ENCODE measurements at regions not wholly inside any gene's neighbourhood (a gene's known extent, or its start where the extent isn't known, plus 50 kb on each side); places are given as distances from the start of the nearest gene placed in this dataset.
"Not testable (repeated sequence)": the region's sequence is repeated elsewhere in the genome, so short reads cannot be mapped to it uniquely, and the experiment has no call there.

DNA sequence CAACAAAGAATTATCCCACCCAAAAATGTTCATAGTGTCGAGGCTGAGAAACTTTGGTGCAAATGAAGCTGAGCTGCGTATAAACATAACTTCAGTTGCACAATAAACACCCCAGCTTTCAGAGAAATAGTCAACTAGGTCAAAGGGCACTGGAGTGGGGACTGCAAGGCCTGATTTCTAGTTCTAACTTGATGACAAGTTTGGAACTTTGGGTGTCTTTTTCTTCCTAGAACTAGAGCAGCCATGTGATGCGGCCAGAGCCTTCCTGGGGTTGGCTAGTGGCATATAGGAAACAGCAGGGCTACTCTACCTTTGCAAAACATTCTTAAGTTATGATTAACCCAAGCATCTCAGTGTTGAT lies 298.4 kb upstream of the AMIGO2 start:
- no peak for DNase-seq (ENCODE audit: low read depth in 2 of 3, low spot score in 1 of 3)

DNA sequence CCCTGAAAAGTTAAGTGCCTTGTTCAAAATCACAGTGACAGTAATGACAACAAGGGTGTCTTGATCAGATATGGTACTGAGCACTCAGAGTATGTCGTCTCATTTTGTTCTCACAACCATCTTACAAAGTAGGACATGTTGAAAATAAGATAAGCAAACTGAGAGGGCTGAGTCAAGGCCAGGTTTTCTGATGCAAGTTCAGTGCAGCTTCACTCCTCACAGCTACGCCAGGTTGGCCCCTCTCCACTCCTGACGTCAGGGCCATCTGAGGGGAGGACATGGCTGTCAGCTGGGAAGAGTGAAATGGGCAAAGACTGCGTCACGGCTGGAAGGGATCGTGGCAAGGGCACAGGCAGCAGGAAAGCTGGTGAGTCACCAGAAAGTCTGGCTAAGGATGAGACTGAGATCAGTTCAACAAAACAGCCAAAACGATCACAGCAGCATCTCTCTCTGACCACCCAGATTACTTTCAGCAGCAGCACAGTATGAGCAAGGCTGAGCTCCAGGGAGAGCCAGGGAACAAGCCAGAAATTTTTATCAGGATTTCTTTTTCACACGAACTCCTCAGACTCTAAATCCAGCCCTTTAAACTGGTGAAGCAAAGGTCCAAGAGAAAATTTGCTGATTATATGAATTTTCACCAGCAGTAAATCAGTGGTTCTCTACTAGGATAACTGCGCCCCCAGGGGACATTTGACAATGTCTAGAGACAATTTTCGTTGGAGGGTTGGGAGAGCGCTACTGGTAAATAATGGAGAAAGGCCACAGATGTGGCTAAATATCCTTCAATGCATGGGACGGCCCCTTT lies 297.9 kb upstream of the AMIGO2 start:
- no peak for DNase-seq (ENCODE audit: low read depth in 2 of 3, low spot score in 1 of 3)

DNA sequence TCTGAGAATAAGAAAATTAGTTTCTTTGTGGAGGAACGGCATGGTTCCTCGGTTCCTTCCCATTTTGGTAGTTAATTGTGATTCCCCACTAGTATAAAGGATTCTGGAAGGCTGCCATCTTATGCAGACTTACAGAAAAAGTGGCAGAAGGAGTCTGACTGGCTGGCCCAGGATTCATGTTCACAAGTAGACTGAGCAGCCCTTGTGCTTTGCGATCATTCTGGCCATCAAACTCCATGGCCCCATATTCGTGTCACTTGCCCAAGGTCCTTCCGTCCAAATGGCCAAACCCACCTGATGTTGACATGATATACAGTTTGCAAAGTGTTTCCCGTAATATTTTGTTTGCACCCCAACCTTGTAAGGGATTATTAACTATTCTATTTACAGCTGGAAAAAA lies 297.2 kb upstream of the AMIGO2 start:
- DNase-seq (ENCODE audit: low read depth in 2 of 3, low spot score in 1 of 3): no peak

DNA sequence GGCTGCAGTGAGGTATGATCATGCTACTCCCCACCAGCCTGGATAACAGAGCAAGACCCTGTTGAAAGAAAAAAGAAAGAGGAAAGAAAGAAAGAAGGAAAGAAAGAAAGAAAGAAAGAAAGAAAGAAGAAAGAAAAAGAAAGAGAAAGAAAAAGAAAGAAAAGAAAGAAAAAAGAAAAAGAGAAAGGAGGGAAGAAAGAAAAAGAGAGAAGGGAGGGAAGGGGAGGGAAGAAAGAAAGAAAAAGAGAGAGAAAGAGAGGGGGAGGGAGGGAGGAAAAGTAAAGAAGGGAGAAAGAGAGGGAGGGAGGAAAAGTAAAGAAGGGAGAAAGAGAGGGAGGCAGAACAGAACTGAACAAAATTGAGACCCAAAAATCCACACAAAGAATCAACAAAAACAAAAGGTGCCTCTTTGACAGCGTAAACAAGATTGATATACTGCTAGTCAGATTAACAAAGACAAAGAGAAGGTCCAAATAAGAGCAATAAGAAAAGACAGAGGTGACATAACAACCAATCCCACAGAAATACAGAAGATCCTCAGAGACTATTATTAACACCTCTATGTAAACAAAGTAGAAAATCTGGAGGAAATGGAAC lies 293.9 kb upstream of the AMIGO2 start:
- no peak for DNase-seq (ENCODE audit: low read depth in 2 of 3, low spot score in 1 of 3)

DNA sequence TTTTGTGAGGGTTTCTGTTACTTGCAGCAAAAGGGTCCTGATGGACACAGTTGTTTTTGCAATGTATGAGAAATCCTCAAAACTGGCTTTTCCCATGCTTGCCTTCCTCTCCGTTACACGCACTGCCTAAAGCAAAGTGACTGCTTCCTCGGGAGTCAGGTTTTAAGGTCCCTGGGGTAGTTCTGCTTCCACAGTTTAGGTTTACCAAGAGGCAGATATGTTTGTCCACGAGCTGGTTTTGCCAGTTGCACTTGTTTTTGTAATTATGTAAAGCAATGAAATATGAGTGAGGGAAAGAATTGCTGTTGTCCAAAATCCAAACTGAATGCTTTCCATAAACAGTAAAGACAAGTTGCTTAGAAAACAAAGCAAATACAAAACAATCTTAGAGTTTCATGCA lies 290.7 kb upstream of the AMIGO2 start:
- DNase-seq (ENCODE audit: low read depth in 2 of 3, low spot score in 1 of 3): no peak

DNA sequence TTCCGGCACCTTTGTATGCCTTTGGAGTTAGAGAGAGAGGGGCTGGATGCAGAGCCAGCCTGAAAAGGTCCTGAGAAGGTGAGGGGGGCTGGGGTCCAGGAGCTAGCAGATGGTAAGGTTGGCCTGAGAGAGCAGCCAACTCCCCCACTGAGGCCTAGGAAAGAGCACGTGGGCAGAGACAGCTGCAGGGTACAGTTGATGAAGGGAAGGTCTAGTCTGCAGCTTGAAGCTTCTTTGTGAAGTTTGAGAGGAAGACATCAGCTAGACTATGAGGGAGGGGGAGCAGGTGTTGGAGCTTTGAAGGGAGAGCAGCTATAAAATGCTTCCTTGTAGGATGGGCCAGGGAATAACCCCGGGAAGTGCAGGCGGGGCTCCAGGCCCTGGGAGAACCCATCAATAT lies 289.3 kb upstream of the AMIGO2 start:
- no peak for DNase-seq (ENCODE audit: low read depth in 2 of 3, low spot score in 1 of 3)

DNA sequence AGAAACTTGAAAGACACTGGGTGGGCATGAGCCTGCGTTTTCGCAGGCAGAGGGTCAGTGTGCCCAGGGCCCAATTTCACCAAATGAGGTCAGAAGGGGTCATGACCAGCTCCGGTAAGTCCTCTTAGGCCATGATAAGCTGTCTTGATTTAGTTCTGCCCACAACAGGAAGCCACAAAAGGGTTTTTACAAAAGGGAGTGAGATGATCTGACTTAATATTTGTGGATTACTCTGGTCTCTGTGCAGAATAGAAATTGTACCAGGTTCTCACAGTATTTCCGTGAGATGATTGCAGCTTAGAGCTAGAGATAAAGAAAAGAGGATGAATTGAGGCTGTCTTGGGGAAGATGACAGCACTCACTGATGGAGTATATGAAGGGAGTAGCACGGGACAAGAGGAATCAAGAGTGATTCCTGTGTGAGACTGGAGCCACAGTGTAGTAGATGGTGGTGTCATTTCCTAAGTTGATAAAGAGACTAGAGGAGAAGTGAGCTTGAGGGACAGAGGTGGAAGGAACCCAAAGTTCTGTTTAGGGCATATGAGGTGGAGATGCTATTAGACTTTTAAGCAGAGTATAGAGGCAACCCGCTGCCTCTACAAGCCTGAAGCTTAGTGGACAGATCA lies 288.3 kb upstream of the AMIGO2 start:
- no peak for DNase-seq (ENCODE audit: low read depth in 2 of 3, low spot score in 1 of 3)

DNA sequence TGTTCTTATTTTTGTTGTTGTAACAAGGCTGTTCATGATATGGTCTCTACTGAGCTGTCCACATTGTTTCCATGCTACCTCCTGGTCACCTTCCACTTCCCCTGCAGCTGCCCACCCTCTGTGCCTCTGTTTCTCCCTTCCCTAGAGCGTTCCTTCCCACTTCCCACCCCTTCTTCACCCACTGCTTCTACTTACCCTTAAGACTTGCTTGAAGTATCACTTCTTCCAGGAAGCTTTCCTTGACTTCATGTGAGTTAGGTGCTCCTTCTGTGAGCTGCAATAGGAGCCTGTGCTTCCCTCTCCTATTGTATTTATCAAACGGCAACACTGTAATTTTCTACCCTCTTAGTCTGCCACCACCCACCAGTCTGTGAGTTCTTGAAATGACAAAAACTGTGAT lies 286.8 kb upstream of the AMIGO2 start:
- no peak for DNase-seq (ENCODE audit: low read depth in 2 of 3, low spot score in 1 of 3)

DNA sequence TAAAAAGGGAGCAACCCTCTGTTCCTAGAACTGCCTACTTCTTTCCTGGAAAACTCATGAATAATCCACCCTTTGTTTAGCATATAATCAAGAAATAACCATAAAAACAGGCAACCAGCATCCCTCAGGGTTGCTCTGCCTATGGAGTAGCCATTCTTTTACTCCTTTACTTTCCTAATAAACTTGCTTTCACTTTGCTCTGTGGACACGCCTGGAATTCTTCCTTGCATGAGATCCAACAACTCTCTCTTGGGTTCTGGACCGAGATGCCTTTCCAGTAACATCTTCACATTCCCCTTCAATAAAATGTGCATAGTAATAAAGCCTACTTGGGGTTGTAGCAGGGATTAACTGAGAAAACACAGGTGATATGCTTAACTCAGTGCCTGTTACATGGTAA lies 286.4 kb upstream of the AMIGO2 start:
- no peak for DNase-seq (ENCODE audit: low read depth in 2 of 3, low spot score in 1 of 3)

DNA sequence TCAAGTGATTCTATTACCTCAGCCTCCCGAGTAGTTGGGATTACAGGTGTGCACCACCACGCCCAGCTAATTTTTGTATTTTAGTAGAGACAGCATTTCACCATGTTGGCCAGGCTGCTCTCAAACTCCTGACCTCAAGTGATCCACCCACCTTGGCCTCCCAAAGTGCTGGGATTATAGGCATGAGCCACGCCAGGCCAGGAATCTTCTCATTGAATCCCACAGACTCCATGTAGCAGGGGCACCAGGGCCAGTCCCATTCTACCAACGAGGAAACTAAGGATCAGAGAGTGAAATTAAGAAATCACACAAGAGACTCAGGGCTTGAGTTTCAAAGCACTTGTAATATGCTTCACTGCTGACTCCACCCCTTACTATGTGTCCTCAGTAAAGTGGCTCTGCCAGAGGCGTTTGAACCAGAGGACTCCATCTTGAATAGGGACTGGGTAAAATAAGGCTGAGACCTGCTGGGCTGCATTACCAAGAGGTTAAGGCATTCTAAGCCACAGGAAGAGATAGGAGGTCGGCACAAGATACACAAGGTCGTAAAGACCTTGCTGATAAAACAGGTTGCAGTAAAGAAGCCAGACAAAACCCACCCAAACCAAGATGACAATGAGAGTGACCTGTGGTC lies 285.8 kb upstream of the AMIGO2 start:
- not testable (repeated sequence) for DNase-seq (ENCODE audit: low read depth in 2 of 3, low spot score in 1 of 3)

DNA sequence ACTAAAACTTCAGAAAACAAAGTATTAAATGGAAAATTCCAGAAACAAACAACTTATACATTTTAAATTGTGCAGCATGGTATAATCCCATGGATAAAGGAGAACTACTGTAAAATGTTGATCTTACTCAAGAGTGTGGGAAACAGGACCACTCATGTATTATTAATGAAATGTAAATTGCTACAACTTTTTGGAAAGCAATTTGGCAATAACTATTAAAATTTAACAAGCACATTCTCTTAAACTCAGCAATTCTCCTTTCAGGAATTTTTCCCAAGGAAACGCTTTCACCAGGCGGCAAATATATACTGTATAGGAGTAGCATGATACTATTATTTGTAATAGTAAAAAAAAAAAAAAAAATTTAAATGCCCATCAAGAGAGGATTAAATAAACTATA lies 284.5 kb upstream of the AMIGO2 start:
- DNase-seq (ENCODE audit: low read depth in 2 of 3, low spot score in 1 of 3): no peak

DNA sequence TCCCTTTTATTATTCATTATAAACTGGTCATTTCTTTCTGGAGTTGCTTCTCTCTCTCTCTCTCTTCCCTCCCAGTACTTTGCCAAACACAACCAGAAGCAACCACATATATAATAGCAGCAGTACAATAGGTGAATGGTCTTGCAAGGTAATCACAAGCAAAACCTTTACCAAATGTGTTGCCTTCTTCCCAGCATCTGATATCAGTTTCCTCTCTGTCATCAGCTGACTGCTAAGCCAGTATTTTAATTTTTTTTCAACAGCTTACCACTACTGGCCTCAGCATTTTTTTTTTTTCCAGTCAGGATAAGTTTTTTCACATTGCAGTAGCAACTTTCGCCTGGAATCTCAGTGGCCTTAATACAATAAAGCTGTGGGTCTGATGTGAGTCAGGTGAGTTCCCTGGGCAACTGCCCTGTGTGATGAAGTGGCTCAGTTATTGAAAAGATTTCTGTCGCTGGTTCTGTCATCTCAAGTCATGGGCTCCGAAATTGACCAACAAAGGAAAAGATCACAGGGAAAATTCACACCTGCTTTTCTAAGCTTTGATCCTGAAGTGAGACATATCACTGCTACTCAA lies 282.5 kb upstream of the AMIGO2 start:
- DNase-seq (ENCODE audit: low read depth in 2 of 3, low spot score in 1 of 3): no peak

DNA sequence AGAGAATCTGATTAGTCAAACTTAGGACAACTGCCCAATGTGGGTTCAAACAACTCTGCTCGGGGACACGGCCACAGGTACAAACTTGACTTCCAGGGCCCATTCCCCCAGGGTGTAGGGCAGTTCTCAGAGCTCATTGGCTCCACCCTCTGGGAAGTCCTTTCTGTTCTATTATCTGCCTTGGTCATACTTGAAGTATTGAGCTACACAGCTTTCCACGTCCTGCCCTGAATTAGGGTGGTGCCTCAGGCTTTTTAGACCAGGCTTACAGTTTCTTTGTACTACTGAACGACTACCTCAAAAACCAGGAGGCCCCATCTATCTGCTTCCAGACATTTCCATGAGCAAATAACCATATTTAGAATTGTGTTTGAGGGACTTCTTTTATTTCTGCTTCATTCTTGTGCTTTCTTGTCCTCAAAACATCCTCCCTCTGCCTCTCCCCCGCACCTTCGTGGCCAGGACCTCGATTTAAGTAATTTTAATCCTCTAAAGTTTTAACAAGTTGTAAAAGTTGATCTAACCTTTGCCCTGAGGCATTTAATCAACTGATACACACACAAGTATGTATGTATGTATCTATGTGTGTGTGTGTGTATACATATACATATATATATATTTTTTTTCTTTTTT lies 281.7 kb upstream of the AMIGO2 start:
- DNase-seq (ENCODE audit: low read depth in 2 of 3, low spot score in 1 of 3): peak; percentile 25 to 51 (median 31)

DNA sequence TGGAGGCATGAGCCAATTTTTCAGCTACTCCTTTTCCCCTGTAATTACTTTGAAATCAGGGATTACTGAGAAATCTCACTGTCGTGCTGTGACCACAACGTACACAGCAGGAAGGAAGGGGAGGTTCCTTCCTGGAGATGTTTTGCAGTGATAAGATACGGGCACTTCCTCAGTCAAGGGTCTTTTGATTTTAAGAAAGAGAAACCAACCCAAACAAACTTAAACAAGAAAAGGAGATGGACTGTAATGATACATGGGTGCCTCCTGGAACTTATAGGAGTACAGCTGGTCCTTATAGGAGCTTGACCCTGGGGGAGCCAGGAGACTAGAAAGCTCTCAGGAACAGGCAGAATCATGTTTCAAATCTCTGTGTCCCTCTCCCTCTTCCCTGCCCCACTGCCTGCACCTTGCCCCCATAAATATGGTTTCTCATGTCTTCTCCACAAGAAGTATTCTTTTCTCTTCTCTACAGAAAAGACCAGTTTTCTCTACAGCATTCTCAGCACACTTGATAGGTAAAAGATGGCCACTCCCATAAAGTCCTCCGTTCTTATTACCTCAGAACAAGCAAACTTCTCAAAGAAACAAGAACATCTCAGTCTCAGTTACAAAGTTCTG lies 281.1 kb upstream of the AMIGO2 start:
- no peak for DNase-seq (ENCODE audit: low read depth in 2 of 3, low spot score in 1 of 3)

DNA sequence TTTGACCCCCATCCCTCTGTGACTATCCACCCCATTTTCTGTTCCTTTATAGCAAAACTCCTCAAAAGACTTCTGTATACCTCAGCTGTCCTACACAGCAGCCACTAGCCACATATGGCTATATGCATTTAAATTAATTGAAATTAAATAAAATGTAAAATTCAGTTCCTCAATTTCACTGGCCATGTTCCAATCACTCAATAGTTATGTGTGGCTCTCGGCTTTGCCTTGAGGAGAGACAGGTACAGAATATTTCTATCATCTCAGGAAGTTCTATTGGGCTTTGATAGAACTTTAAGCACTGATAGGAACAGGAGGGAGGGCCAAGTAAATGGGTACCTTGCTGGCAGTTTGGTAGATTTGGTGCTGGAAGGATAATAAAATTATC lies 280.3 kb upstream of the AMIGO2 start:
- no peak for DNase-seq (ENCODE audit: low read depth in 2 of 3, low spot score in 1 of 3)

DNA sequence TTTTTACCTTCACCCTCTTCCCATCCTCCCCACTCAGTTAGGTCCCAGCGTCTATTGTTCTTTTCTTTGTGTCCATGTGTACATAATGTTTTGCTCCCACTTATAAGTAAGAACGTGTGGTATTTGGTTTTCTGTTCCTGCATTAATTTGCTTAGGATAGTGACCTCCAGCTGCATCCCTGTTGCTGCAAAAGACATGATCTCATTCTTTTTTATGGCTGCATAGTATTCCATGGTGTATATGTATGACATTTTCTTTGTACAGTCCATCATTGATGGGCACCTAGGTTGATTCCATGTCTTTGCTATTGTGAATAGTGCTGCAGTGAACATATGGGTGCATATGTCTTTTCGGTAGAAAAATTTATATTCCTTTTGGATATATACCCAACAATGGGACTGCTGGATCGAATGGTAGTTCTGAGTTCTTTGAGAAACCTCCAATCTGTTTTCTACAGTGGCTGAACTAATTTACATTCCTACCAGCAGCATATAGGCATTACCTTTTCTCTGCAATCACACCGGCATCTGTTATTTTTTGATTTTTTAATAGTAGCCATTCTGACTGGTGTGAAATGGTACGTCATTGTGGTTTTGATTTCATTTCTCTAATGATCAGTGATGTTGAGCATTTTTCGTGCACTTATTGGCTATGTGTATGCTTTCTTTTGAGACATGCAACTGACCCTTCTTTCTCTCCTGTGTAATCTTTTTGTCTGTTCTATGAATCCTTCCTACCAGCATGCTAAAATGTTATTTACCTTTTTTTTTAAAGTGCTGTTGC lies 279.7 kb upstream of the AMIGO2 start:
- no peak for DNase-seq (ENCODE audit: low read depth in 2 of 3, low spot score in 1 of 3)

DNA sequence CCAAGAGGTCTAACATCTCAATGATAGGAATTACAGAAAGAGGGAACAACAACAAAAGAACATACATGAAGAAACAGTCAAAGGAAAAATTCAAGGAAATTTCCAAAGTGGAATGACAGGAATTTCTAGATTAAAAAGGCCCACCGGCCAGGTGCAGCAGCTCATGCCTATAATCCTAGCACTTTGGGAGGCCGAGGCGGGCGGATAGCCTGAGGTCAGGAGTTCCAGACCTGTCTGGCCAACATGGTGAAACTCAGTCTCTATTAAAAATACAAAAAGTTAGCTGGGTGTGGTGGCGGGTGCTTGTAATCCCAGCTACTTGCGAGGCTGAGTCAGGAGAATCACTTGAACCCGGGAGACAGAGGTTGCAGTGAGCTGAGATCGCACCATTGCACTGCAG lies 277.2 kb upstream of the AMIGO2 start:
- not testable (repeated sequence) for DNase-seq (ENCODE audit: low read depth in 2 of 3, low spot score in 1 of 3)

DNA sequence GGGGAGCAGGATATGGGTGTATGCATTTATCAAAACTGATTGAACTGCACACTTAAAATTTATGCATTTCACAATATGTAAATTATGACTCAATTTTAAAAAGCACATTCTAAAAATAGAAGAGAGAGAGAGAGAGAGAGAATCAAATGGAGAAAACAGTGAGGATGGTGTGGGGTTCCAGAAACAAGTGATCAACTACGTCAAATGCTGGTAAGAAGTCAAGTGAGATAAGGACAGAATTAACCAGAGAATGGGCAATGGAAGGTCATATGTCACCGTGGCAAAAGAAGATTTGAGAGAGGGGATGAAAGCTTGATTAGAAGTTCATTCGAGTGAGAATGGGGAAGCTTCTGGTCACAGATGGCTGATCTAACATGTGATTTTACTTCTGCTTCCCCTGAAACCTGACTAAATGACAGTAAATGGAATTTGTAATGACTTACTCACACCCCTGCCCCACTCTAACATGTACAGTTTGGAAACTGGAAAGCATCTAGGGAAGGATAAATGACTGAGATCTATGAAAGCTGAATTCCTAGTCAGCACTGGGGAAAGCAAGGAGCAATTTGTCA lies 276.5 kb upstream of the AMIGO2 start:
- peak in 2 of 3 donors; percentile 11 to 46 for DNase-seq (ENCODE audit: low read depth in 2 of 3, low spot score in 1 of 3)

DNA sequence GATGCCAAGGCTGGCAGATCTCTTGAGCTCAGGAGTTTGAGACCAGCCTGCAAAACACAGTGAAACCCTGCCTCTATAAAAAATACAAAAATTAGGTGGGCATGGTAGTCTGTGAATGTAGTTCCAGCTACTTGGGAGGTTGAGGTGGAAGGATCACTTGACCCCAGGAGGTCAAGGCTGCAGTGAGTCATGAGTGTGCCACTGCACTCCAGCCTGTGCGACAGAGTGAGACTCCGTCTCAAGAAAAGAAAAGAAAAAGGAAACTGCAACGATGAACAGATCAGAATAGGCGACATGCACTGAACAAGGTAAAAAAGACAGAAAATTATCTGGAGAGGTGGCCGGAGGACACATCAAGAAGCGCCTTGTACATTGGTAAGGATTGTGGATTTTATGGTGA lies 273.7 kb upstream of the AMIGO2 start:
- DNase-seq (ENCODE audit: low read depth in 2 of 3, low spot score in 1 of 3): no peak

DNA sequence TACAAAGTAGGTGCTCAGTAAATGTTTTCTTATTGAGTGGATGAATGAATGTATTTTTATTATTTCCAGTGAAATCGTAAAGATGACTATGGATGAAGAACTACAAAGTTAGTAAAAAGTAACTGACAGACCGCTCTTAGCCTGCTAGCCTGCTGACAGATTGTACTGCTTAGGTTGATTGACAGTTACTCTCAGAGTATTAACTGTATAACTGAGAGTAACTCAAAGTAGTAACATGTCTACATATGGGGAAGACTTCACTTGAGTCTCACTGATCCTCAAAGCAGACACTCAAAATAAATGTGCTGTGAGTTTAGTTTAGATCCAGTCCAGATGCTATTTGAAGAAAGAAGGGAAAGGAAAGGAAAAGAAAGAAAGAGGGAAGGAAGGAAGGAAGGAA lies 272.3 kb upstream of the AMIGO2 start:
- DNase-seq (ENCODE audit: low read depth in 2 of 3, low spot score in 1 of 3): no peak

Data from stimulated activated CD4-positive, alpha-beta T cell treated with anti-CD3 and anti-CD28 coated beads, Interleukin-12 subunit alpha, Interleukin-12 subunit beta, amount 100 ng/mL, for 48 hours (primary cell).